PC-9 (cell line): ENCODE measurements at regions not wholly inside any gene's neighbourhood (a gene's known extent, or its start where the extent isn't known, plus 50 kb on each side); places are given as distances from the start of the nearest gene placed in this dataset.

Source experiments
- BruUV-seq: library from RNA; stranded (reverse); fragments of 400-500 nt; replicated peaks from 2 replicates; lab custom pipeline; 2021; lab: Mats Ljungman, UMichigan
- CTCF ChIA-PET: fragments of 300-600 bp; sonication (Branson Sonifier 250); formaldehyde crosslinking; loops from one replicate; lab custom pipeline; 2022; ENCODE audit warnings: antibody characterized with exemption; lab: Charles Lee
- POLR2A ChIA-PET: fragments of 300-600 bp; sonication (Branson Sonifier 250); formaldehyde crosslinking; loops from one replicate; lab custom pipeline; 2022; ENCODE audit warnings: antibody characterized with exemption; ENCODE audit not compliant: unreplicated experiment; lab: Charles Lee
- DNase-seq, 2 experiments: peaks; one replicate each; pipeline versions ENCODE4 v3.0.0 to v3.0.0-alpha.2; 2015 to 2022; ENCODE audit warnings: mixed read lengths in 1 of 2
- H2AFZ ChIP-seq: fragments of 200-600 bp; sonication (generic); 2 replicates; pipeline ENCODE4 v1.8.1; 2017; ENCODE audit warnings: antibody characterized with exemption
- H3F3A ChIP-seq: fragments of 200-600 bp; sonication (generic); 2 replicates; pipeline ENCODE4 v1.8.1; 2017; ENCODE audit warnings: antibody characterized with exemption, mild to moderate bottlenecking, low read depth; ENCODE audit not compliant: insufficient read depth
- H3K27ac ChIP-seq: fragments of 200-600 bp; sonication (generic); 2 replicates; pipeline ENCODE4 v1.6.1; 2016; ENCODE audit warnings: mixed run types
- H3K27me3 ChIP-seq: fragments of 200-600 bp; sonication (generic); 2 replicates; pipeline ENCODE4 v1.6.1; 2016; ENCODE audit warnings: low read depth, mixed run types; ENCODE audit not compliant: insufficient read depth
- H3K36me3 ChIP-seq: fragments of 200-600 bp; sonication (generic); 2 replicates; pipeline ENCODE4 v1.6.1; 2016; ENCODE audit warnings: low read depth, mixed run types
- H3K4me1 ChIP-seq: fragments of 200-600 bp; sonication (generic); replicated peaks from 2 replicates; pipeline ENCODE4 v1.6.1; 2016; ENCODE audit warnings: mixed run types; ENCODE audit not compliant: insufficient read depth
- H3K4me2 ChIP-seq: fragments of 200-600 bp; sonication (generic); 2 replicates; pipeline ENCODE4 v1.6.1; 2017; ENCODE audit warnings: mixed run types
- H3K4me3 ChIP-seq: fragments of 200-600 bp; sonication (generic); 2 replicates; pipeline ENCODE4 v1.6.1; 2016; ENCODE audit warnings: mixed run types
- H3K79me2 ChIP-seq: fragments of 200-600 bp; sonication (generic); 2 replicates; pipeline ENCODE4 v1.6.1; 2017; ENCODE audit warnings: low read depth, mixed run types
- H3K9me2 ChIP-seq: fragments of 200-600 bp; sonication (generic); 2 replicates; pipeline ENCODE4 v1.8.1; 2017; ENCODE audit warnings: mild to moderate bottlenecking; ENCODE audit not compliant: insufficient read depth
- H3K9me3 ChIP-seq: fragments of 200-600 bp; sonication (generic); 2 replicates; pipeline ENCODE4 v1.8.1; 2016; ENCODE audit warnings: low read depth; ENCODE audit not compliant: insufficient read depth
- H4K20me1 ChIP-seq: fragments of 200-600 bp; sonication (generic); 2 replicates; pipeline ENCODE4 v1.8.1; 2017; ENCODE audit not compliant: insufficient read depth
- EZH2 ChIP-seq: fragments of 200-600 bp; sonication (generic); IDR thresholded peaks from 2 replicates; pipeline ENCODE4 v1.8.0; 2017; ENCODE audit warnings: antibody characterized with exemption, low read depth
- intact Hi-C: fragments of 100-400 bp; cut with micrococcal nuclease; formaldehyde crosslinking; loops from one replicate; pipeline ENCODE4 v1.10.0; 2022; ENCODE audit not compliant: unreplicated experiment
- TF ChIP-seq, protein P1 (sequence below): fragments of 200-600 bp; sonication (generic); conservative IDR thresholded peaks from 2 replicates; pipeline ENCODE4 v1.6.1; 2017; ENCODE audit warnings: mixed run types, antibody characterized with exemption, mild to moderate bottlenecking, moderate library complexity

DNA sequence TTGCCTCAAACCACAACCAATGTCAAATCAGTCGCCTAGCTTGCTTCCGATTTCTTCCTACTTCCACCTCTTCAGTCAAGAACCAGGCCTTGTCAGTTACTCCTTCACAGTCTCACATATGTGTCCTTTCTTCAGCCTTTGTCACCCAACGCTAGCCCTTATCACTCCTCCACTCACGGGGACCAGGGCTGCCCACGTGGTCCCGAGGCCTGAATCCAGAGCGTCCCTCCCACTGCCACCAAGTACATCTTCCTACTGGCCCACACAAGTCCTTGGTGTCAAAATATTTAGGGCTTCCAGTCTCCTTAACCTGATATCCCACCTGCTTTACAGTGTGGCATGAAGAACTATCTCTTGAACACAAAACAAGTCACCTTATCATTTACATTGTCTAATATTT, 119.1 kb upstream of the SPRED2 start:
- no peaks in the 10 kb centered on the region for H3K27me3 ChIP-seq
- no peak overlapping the region for H3K27ac ChIP-seq
- peaks cover 41% of the 10 kb centered on the region for H3K4me1 ChIP-seq
- H3K9me3 ChIP-seq, result no peaks in the 10 kb centered on the region
- intact Hi-C loops, result no loop called here
- no TSS peak for BruUV-seq
- TF ChIP-seq, protein P1, sequence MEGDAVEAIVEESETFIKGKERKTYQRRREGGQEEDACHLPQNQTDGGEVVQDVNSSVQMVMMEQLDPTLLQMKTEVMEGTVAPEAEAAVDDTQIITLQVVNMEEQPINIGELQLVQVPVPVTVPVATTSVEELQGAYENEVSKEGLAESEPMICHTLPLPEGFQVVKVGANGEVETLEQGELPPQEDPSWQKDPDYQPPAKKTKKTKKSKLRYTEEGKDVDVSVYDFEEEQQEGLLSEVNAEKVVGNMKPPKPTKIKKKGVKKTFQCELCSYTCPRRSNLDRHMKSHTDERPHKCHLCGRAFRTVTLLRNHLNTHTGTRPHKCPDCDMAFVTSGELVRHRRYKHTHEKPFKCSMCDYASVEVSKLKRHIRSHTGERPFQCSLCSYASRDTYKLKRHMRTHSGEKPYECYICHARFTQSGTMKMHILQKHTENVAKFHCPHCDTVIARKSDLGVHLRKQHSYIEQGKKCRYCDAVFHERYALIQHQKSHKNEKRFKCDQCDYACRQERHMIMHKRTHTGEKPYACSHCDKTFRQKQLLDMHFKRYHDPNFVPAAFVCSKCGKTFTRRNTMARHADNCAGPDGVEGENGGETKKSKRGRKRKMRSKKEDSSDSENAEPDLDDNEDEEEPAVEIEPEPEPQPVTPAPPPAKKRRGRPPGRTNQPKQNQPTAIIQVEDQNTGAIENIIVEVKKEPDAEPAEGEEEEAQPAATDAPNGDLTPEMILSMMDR, result no peak
- TF ChIP-seq EZH2, result no peak
- H3K4me2 ChIP-seq, result no peak overlapping the region
- H3F3A ChIP-seq, result peaks cover 17% of the 10 kb centered on the region
- H3K79me2 ChIP-seq, result no peaks in the 10 kb centered on the region
- no peak overlapping the region for H2AFZ ChIP-seq
- ChIA-PET POLR2A (no interaction called here), CTCF (no interaction called here)
- no peaks in the 10 kb centered on the region for H3K9me2 ChIP-seq
- no peaks in the 10 kb centered on the region for H3K36me3 ChIP-seq
- H4K20me1 ChIP-seq, result no peaks in the 10 kb centered on the region
- no peak for DNase-seq
- no peak overlapping the region for H3K4me3 ChIP-seq

DNA sequence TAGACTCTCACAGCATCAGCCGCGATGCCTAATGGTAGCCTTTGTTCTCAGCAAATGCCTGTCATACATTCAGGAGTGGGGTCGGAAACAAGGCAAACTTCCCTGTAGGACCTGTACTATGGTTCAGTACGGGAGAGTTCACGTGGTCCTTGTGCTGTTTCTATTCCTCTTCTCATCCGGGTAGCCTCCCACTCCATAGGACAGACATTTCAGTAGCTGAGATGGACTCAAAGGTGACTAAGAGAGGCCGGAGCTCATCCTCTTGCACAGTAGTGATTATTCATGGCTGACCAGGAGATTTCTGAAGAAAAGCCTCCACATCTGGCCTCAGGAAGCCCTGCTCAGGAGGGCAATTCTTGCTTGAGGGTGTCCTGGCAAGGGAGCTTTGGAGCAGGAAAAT, 117.8 kb upstream of the SPRED2 start:
- Histone ChIP-seq H3K4me2 (no peak overlapping the region), H3K9me3 (no peaks in the 10 kb centered on the region), H3K79me2 (no peaks in the 10 kb centered on the region), H3F3A (peaks cover 26% of the 10 kb centered on the region), H2AFZ (no peak overlapping the region), H3K4me3 (no peak overlapping the region), H3K27me3 (no peaks in the 10 kb centered on the region), H3K4me1 (peaks cover 53% of the 10 kb centered on the region), H4K20me1 (no peaks in the 10 kb centered on the region), H3K27ac (no peak overlapping the region), H3K9me2 (no peaks in the 10 kb centered on the region), H3K36me3 (no peaks in the 10 kb centered on the region)
- BruUV-seq, result no TSS peak
- CTCF ChIA-PET, result no interaction called here
- POLR2A ChIA-PET, result no interaction called here
- intact Hi-C loops, result no loop called here
- no peak for TF ChIP-seq EZH2
- TF ChIP-seq, protein P1, result no peak
- no peak for DNase-seq

DNA sequence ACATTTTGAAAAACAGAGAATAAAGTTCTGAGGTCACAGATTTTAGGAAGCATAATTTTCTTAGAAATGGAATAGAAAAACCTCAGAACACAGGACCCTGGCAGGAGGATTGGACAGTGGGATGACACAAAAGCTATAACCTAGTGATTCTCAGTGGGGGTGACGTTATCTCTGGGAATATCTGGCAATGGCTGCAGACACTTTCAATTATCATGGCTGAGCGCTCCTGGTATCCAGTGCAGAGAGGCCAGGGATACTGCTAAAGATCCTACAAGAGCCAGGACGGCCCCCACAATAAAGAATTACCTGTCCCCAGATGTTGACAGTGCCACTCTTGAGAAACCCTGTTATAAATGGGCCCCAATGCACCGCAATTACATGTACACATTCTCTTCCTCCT, 117.2 kb upstream of the SPRED2 start:
- ChIA-PET POLR2A (no interaction called here), CTCF (no interaction called here)
- Histone ChIP-seq H3K4me3 (no peak overlapping the region), H3K27me3 (no peaks in the 10 kb centered on the region), H3K4me2 (no peak overlapping the region), H3K27ac (no peak overlapping the region), H3F3A (peaks cover 20% of the 10 kb centered on the region), H3K79me2 (no peaks in the 10 kb centered on the region), H2AFZ (no peak overlapping the region), H3K9me2 (no peaks in the 10 kb centered on the region), H3K9me3 (no peaks in the 10 kb centered on the region), H3K36me3 (no peaks in the 10 kb centered on the region), H4K20me1 (no peaks in the 10 kb centered on the region), H3K4me1 (peaks cover 53% of the 10 kb centered on the region)
- intact Hi-C loops, result no loop called here
- no TSS peak for BruUV-seq
- no peak for DNase-seq
- TF ChIP-seq EZH2, result no peak
- TF ChIP-seq, protein P1, result no peak
